ENCODE measurements at regions not wholly inside any gene's neighbourhood (a gene's known extent, or its start where the extent isn't known, plus 50 kb on each side); places are given as distances from the start of the nearest gene placed in this dataset.
"Not testable (repeated sequence)": the region's sequence is repeated elsewhere in the genome, so short reads cannot be mapped to it uniquely, and the experiment has no call there.

GRCh38 chr7:115825456-115826115 is 205.0 kb downstream of the TFEC start:
- H3K4me1 Mint-ChIP-seq (ENCODE audit: low read depth), result no peaks in the 10 kb centered on the region
- H3K4me3 Mint-ChIP-seq (ENCODE audit: low read depth), result no peak overlapping the region
- no peaks in the 10 kb centered on the region for H3K27me3 Mint-ChIP-seq (ENCODE audit: low read depth)
- no peaks in the 10 kb centered on the region for H3K36me3 Mint-ChIP-seq (ENCODE audit: low read depth)
- no peak overlapping the region for H3K27ac Mint-ChIP-seq
- no peak for DNase-seq (ENCODE audit: low spot score)
- intact Hi-C loops (cut with micrococcal nuclease), result no loop called here
- no peaks in the 10 kb centered on the region for H3K9me3 Mint-ChIP-seq

DNA sequence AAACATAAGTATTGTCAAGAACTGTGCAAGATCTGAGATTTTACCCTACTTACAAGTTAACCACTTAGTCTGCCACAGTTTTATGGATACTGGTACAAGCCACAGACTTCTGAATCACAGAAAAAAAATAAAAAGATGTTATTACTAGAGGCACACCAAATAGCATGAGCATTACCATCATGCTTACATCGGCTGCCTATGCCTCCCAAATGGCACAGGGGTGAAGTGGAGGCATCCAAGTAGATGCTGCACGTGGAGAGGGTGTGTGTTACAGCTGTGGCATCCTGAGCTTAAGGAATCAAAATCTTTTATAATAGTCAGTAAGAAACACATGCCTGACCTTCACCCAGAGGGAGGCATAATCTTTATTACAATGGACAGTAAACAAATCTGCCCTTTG is 207.8 kb downstream of the TFEC start:
- Mint-ChIP-seq H3K36me3 (ENCODE audit: low read depth) (no peaks in the 10 kb centered on the region), H3K4me3 (ENCODE audit: low read depth) (no peak overlapping the region), H3K9me3 (no peaks in the 10 kb centered on the region), H3K27ac (no peak overlapping the region), H3K4me1 (ENCODE audit: low read depth) (no peaks in the 10 kb centered on the region), H3K27me3 (ENCODE audit: low read depth) (no peaks in the 10 kb centered on the region)
- intact Hi-C loops (cut with micrococcal nuclease), result no loop called here
- no peak for DNase-seq (ENCODE audit: low spot score)

DNA sequence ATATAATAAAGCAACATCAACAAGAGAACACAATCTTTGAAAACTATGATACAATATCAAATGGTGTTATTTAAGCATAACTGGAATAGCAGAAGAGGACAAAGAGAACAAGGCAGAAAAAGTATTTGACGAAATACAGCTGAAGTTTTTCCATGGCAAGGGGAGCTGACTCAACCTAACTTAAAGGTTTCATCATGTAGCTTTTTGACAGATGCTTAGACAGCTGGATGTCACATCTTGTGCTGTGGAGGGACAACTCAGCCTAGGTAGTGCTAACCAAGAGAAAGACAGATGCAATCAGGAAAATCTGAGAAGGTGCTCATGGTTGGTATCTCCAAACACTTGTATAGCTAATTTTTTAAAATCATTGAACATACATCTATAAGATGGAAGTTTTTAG is 208.2 kb downstream of the TFEC start:
- Mint-ChIP-seq H3K4me1 (ENCODE audit: low read depth) (no peaks in the 10 kb centered on the region), H3K27ac (no peak overlapping the region), H3K36me3 (ENCODE audit: low read depth) (no peaks in the 10 kb centered on the region), H3K27me3 (ENCODE audit: low read depth) (no peaks in the 10 kb centered on the region), H3K4me3 (ENCODE audit: low read depth) (no peak overlapping the region), H3K9me3 (no peaks in the 10 kb centered on the region)
- intact Hi-C loops (cut with micrococcal nuclease), result no loop called here
- DNase-seq (ENCODE audit: low spot score), result no peak

DNA sequence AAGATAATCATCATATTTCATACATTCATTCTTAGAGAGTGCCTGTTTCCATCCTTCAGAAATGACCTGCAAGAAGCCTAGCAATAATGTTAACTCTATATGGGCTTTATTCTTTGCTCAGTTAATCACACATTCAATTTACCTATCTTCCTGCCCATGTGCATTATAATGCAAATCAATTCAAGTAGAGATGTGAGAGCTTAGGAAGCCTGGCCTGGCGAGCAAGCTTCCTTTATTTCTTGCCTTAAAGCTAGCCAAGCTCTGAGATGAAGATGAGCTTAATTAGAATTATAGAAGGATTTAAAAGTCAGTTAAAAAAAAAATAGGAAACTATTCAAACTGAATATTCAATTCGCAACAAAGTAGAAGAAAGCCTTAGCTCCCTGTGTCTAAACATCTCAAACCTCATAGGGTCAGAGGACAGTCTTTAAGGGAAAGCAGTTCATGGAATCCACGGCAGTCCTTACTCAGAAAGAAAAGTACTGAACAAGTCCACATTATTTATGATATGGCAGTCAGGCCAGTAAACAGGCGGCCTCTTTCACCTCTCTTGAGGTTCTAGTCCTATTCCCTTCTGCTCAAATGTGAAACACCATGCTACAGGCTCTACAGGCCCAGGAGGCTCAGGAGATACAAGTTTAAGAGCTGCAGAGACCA is 214.1 kb downstream of the TFEC start:
- H3K9me3 Mint-ChIP-seq, result no peaks in the 10 kb centered on the region
- H3K4me3 Mint-ChIP-seq (ENCODE audit: low read depth), result no peak overlapping the region
- H3K4me1 Mint-ChIP-seq (ENCODE audit: low read depth), result no peaks in the 10 kb centered on the region
- DNase-seq (ENCODE audit: low spot score), result no peak
- intact Hi-C loops (cut with micrococcal nuclease), result no loop called here
- no peaks in the 10 kb centered on the region for H3K36me3 Mint-ChIP-seq (ENCODE audit: low read depth)
- no peak overlapping the region for H3K27ac Mint-ChIP-seq
- H3K27me3 Mint-ChIP-seq (ENCODE audit: low read depth), result no peaks in the 10 kb centered on the region

GRCh38 chr7:115812794-115813193 is 217.8 kb downstream of the TFEC start:
- Mint-ChIP-seq H3K4me3 (ENCODE audit: low read depth) (no peak overlapping the region), H3K27ac (no peak overlapping the region), H3K4me1 (ENCODE audit: low read depth) (no peaks in the 10 kb centered on the region), H3K36me3 (ENCODE audit: low read depth) (no peaks in the 10 kb centered on the region), H3K27me3 (ENCODE audit: low read depth) (no peaks in the 10 kb centered on the region), H3K9me3 (no peaks in the 10 kb centered on the region)
- intact Hi-C loops (cut with micrococcal nuclease), result no loop called here
- no peak for DNase-seq (ENCODE audit: low spot score)

GRCh38 chr7:115805458-115805857 is 225.1 kb downstream of the TFEC start:
- Mint-ChIP-seq H3K27me3 (ENCODE audit: low read depth) (no peaks in the 10 kb centered on the region), H3K27ac (no peak overlapping the region), H3K9me3 (no peaks in the 10 kb centered on the region), H3K4me1 (ENCODE audit: low read depth) (no peaks in the 10 kb centered on the region), H3K4me3 (ENCODE audit: low read depth) (no peak overlapping the region), H3K36me3 (ENCODE audit: low read depth) (no peaks in the 10 kb centered on the region)
- intact Hi-C loops (cut with micrococcal nuclease), result no loop called here
- no peak for DNase-seq (ENCODE audit: low spot score)

DNA sequence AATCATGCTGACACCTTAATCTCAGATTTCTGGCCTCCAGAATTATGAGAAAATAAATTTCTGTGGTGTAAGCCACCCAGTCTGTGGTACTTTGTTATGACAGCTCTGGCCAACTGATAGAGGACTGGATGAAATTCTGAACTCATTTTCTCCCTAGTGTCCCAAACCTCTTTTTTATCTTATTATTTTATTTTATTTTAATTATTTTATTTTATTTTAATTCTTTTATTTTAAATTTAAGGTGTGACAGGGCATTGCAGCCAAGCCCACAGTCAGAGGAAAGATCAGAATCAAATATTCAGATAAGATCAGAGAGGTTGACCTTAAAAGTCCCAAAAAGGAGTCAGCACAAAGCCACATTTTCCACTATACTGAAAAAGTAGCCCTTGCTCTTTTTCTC is 228.1 kb downstream of the TFEC start:
- Mint-ChIP-seq H3K4me1 (ENCODE audit: low read depth) (no peaks in the 10 kb centered on the region), H3K36me3 (ENCODE audit: low read depth) (no peaks in the 10 kb centered on the region), H3K27me3 (ENCODE audit: low read depth) (no peaks in the 10 kb centered on the region), H3K4me3 (ENCODE audit: low read depth) (no peak overlapping the region), H3K9me3 (no peaks in the 10 kb centered on the region), H3K27ac (no peak overlapping the region)
- intact Hi-C loops (cut with micrococcal nuclease), result no loop called here
- DNase-seq (ENCODE audit: low spot score), result no peak

DNA sequence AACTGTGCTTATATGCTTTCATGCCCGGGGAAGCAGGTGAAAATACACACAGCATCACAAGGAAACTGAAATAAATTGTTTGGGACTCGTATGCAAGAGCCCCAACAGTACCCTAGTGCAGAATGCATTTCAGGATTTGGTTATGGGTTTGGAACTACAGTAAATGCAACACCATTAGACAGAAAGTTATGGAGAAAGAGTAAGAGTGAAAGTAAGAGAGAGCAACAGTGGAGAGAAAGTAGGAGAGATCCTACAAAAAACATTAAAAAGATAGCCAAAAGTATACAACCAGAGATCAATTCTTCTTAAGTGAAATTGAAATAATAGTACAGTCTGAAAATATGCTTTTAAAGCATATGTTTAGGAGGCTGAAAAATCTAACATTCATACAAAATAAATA is 231.1 kb downstream of the TFEC start:
- DNase-seq (ENCODE audit: low spot score), result no peak
- no peak overlapping the region for H3K27ac Mint-ChIP-seq
- no peaks in the 10 kb centered on the region for H3K36me3 Mint-ChIP-seq (ENCODE audit: low read depth)
- H3K4me3 Mint-ChIP-seq (ENCODE audit: low read depth), result no peak overlapping the region
- no peaks in the 10 kb centered on the region for H3K9me3 Mint-ChIP-seq
- intact Hi-C loops (cut with micrococcal nuclease), result no loop called here
- H3K4me1 Mint-ChIP-seq (ENCODE audit: low read depth), result no peaks in the 10 kb centered on the region
- no peaks in the 10 kb centered on the region for H3K27me3 Mint-ChIP-seq (ENCODE audit: low read depth)

DNA sequence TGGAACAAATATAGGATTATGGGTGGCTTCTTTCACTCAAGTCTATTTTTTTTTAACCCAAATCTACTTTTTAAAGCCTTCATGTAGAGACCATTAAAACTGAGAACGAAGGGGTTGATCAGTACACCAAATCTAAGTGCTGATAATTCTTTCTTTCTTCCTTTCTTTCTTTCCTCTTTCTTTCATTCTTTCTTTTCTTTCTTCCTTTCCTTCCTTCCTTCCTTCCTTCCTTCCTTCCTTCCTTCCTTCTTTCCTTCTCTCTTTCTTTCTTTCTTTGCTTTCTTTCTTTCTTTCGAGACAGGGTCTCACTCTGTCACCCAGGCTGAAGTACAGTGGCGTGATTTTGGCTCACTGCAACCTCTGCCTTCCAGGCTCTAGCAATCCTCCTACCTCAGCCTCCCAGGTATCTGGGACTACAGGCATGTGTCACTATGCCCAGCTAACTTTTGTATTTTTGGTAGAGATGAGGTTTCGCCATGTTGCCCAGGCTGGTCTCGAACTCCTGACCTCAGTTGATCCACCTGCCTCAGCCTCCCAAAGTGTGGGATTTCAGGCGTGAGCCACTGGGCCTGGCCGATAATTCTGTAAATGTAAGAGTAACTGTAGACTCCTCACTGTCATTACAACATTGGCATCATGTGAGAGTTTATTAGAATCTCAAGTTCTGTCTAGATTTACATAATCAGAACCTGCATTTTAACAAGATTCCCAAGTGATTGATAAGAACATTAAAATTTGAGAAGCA is 236.4 kb downstream of the TFEC start:
- no peaks in the 10 kb centered on the region for H3K36me3 Mint-ChIP-seq (ENCODE audit: low read depth)
- intact Hi-C loops (cut with micrococcal nuclease), result no loop called here
- no peaks in the 10 kb centered on the region for H3K4me1 Mint-ChIP-seq (ENCODE audit: low read depth)
- no peak overlapping the region for H3K4me3 Mint-ChIP-seq (ENCODE audit: low read depth)
- H3K9me3 Mint-ChIP-seq, result peaks cover 3% of the 10 kb centered on the region
- no peak for DNase-seq (ENCODE audit: low spot score)
- H3K27ac Mint-ChIP-seq, result no peak overlapping the region
- no peaks in the 10 kb centered on the region for H3K27me3 Mint-ChIP-seq (ENCODE audit: low read depth)

- no peak for DNase-seq (ENCODE audit: low spot score)
- Mint-ChIP-seq H3K4me3 (ENCODE audit: low read depth) (no peak overlapping the region), H3K36me3 (ENCODE audit: low read depth) (no peaks in the 10 kb centered on the region), H3K27ac (no peak overlapping the region), H3K27me3 (ENCODE audit: low read depth) (no peaks in the 10 kb centered on the region), H3K4me1 (ENCODE audit: low read depth) (no peaks in the 10 kb centered on the region), H3K9me3 (peaks cover 3% of the 10 kb centered on the region)
- intact Hi-C loops (cut with micrococcal nuclease), result no loop called here
Measured at GRCh38 chr7:115789901-115790300, 240.7 kb downstream of the TFEC start.

DNA sequence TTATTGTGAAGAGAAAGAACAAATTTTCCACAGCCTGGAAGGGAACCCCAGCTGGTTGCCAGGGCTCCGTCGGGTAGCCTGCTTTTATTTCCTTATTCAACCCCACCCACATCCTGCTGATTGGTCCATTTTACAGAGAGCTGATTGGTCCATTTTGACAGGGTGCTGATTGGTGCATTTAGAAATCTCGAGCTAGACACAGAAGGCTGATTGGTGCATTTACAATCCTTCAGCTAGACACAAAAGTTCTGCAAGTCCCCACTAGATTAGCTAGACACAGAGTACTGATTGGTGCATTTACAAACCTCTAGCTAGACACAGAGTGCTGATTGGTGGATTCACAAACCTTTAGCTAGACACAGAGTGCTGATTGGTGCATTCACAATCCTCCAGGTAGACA is 241.1 kb downstream of the TFEC start:
- H3K4me1 Mint-ChIP-seq (ENCODE audit: low read depth); H3K27me3 Mint-ChIP-seq (ENCODE audit: low read depth); H3K27ac Mint-ChIP-seq; intact Hi-C loops (cut with micrococcal nuclease); H3K36me3 Mint-ChIP-seq (ENCODE audit: low read depth); DNase-seq (ENCODE audit: low spot score); H3K4me3 Mint-ChIP-seq (ENCODE audit: low read depth); H3K9me3 Mint-ChIP-seq: not testable (repeated sequence)

DNA sequence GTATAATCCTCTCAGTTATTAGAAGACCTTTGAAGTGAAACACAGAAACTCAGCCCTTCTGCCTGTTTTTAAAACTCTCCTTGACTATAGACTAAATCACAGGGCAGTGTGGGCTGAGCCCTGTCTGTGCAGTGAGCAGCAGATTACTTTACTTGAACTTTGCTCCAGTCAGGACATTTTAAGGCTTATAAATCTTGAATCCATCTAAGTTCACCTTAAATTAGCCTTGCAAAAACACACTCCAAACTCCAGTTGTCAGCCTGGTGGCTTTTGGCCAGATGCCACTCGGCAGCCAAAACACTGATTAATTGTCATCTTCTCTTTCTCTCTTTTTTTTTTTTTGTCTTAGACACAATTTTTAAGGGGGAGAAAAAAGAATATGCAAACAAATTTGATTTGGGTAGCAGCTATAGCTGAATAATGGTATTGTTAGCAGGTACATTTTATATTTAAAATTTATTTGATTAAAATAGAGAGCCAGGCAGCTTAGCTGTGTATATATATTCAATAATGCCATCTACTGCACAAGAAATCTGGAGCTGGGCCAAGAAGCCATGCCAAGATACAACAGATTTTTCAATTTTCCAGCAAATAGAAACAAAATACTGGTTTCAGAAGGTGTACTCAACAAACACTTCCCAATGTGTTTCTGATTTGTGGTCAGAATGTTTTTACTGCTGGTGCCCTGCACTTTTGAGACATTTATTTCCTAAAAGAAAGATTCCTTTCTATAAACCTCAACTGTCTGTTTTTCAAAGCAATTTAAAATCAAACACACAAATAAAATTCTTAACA is 247.7 kb downstream of the TFEC start:
- H3K4me1 Mint-ChIP-seq (ENCODE audit: low read depth), result no peaks in the 10 kb centered on the region
- H3K4me3 Mint-ChIP-seq (ENCODE audit: low read depth), result no peak overlapping the region
- no peaks in the 10 kb centered on the region for H3K27me3 Mint-ChIP-seq (ENCODE audit: low read depth)
- H3K36me3 Mint-ChIP-seq (ENCODE audit: low read depth), result no peaks in the 10 kb centered on the region
- H3K27ac Mint-ChIP-seq, result no peak overlapping the region
- no peaks in the 10 kb centered on the region for H3K9me3 Mint-ChIP-seq
- intact Hi-C loops (cut with micrococcal nuclease), result no loop called here
- no peak for DNase-seq (ENCODE audit: low spot score)

- Mint-ChIP-seq H3K4me1 (ENCODE audit: low read depth) (no peaks in the 10 kb centered on the region), H3K27me3 (ENCODE audit: low read depth) (no peaks in the 10 kb centered on the region), H3K27ac (no peak overlapping the region), H3K4me3 (ENCODE audit: low read depth) (no peak overlapping the region), H3K9me3 (no peaks in the 10 kb centered on the region), H3K36me3 (ENCODE audit: low read depth) (no peaks in the 10 kb centered on the region)
- DNase-seq (ENCODE audit: low spot score), result no peak
- intact Hi-C loops (cut with micrococcal nuclease), result no loop called here
Measured at GRCh38 chr7:115779561-115779960, 251.0 kb downstream of the TFEC start.

Data from activated T-helper 2 cell treated with anti-CD3 and anti-CD28 coated beads, Interferon-gamma antibody, Interleukin-2, Interleukin-4, amounts not matched to agents 10 μg/mL and 5 μg/mL and 100 μg/mL, durations not matched to agents 14 hours and 24 hours and 36 hours (primary cell).